Naive B cell (primary cell): ENCODE measurements at regions not wholly inside any gene's neighbourhood (a gene's known extent, or its start where the extent isn't known, plus 50 kb on each side); places are given as distances from the start of the nearest gene placed in this dataset.

Experiments
- ATAC-seq, 2 donors: fragments of 150-1000 bp; cut with Tn5 transposase; 2 replicates each; pipeline ENCODE4 v1.10.0; 2021; ENCODE audit warnings: low read depth in 2 of 2, mild to moderate bottlenecking in 2 of 2, moderate library complexity in 2 of 2
- DNase-seq: peaks from one replicate; pipeline ENCODE4 v3.0.0; 2022
- H3K27ac Mint-ChIP-seq, 6 donors: one replicate each; pipeline ENCODE4 v1.8.0; 2020 to 2022; ENCODE audit warnings: mild to moderate bottlenecking in 6 of 6, mixed read lengths in 6 of 6, moderate library complexity in 5 of 6, inconsistent platforms in 2 of 6
- H3K27me3 Mint-ChIP-seq, 3 donors: one replicate each; pipeline ENCODE4 v1.8.0; 2021 to 2022; ENCODE audit warnings: mixed read lengths in 3 of 3, mild to moderate bottlenecking in 1 of 3
- H3K36me3 Mint-ChIP-seq, 2 donors: one replicate each; pipeline ENCODE4 v1.8.0; 2020 to 2022; ENCODE audit warnings: mixed read lengths in 2 of 2, inconsistent platforms in 1 of 2, mild to moderate bottlenecking in 1 of 2
- H3K4me1 Mint-ChIP-seq, 3 donors: one replicate each; pipeline ENCODE4 v1.8.0; 2020 to 2022; ENCODE audit warnings: mixed read lengths in 3 of 3, inconsistent platforms in 1 of 3, mild to moderate bottlenecking in 1 of 3, moderate library complexity in 1 of 3
- H3K4me3 Mint-ChIP-seq, 8 donors: one replicate each; pipeline ENCODE4 v1.8.0; 2020 to 2022; ENCODE audit warnings: mild to moderate bottlenecking in 8 of 8, mixed read lengths in 8 of 8, moderate library complexity in 8 of 8, inconsistent platforms in 2 of 8
- H3K9me3 Mint-ChIP-seq, 7 donors: one replicate each; pipeline ENCODE4 v1.8.0; 2020 to 2022; ENCODE audit warnings: mixed read lengths in 7 of 7, mild to moderate bottlenecking in 5 of 7, inconsistent platforms in 2 of 7, moderate library complexity in 1 of 7

- H3K4me3 Mint-ChIP-seq, result no peak overlapping the region
- no peaks in the 10 kb centered on the region for H3K27me3 Mint-ChIP-seq
- no peaks in the 10 kb centered on the region for H3K4me1 Mint-ChIP-seq
- ATAC-seq (no peak), DNase-seq (no peak)
- H3K27ac Mint-ChIP-seq, result no peak overlapping the region
- no peaks in the 10 kb centered on the region for H3K36me3 Mint-ChIP-seq
- peaks cover 0 to 20% (median 14%) of the 10 kb centered on the region in 7 donors for H3K9me3 Mint-ChIP-seq
Measured at GRCh38 chr5:167678481-167678880, 613.0 kb upstream of the WWC1 start.

- no peaks in the 10 kb centered on the region for H3K27me3 Mint-ChIP-seq
- no peak overlapping the region for H3K27ac Mint-ChIP-seq
- no peaks in the 10 kb centered on the region for H3K36me3 Mint-ChIP-seq
- H3K4me3 Mint-ChIP-seq, result no peak overlapping the region
- no peaks in the 10 kb centered on the region for H3K4me1 Mint-ChIP-seq
- H3K9me3 Mint-ChIP-seq, result peaks cover 0 to 27% (median 10%) of the 10 kb centered on the region in 7 donors
- no peak for DNase-seq
- no peak for ATAC-seq
Measured at GRCh38 chr5:167684251-167684650, 607.2 kb upstream of the WWC1 start.

- Mint-ChIP-seq H3K27me3 (no peaks in the 10 kb centered on the region), H3K9me3 (peaks cover 0 to 11% (median 4%) of the 10 kb centered on the region in 7 donors), H3K4me1 (no peaks in the 10 kb centered on the region), H3K27ac (no peak overlapping the region), H3K36me3 (no peaks in the 10 kb centered on the region), H3K4me3 (no peak overlapping the region)
- DNase-seq (no peak), ATAC-seq (no peak)
Measured at GRCh38 chr5:167688341-167689130, 602.9 kb upstream of the WWC1 start.

GRCh38 chr5:167694325-167695147 lies 596.9 kb upstream of the WWC1 start:
- Mint-ChIP-seq H3K27me3 (no peaks in the 10 kb centered on the region), H3K4me3 (no peak overlapping the region), H3K4me1 (no peaks in the 10 kb centered on the region), H3K9me3 (peaks cover 0 to 10% (median 5%) of the 10 kb centered on the region in 7 donors), H3K27ac (no peak overlapping the region), H3K36me3 (no peaks in the 10 kb centered on the region)
- ATAC-seq (no peak), DNase-seq (no peak)

- Mint-ChIP-seq H3K9me3 (peaks cover 0 to 8% (median 5%) of the 10 kb centered on the region in 7 donors), H3K4me3 (no peak overlapping the region), H3K27me3 (no peaks in the 10 kb centered on the region), H3K36me3 (no peaks in the 10 kb centered on the region), H3K4me1 (no peaks in the 10 kb centered on the region), H3K27ac (no peak overlapping the region)
- no peak for ATAC-seq
- DNase-seq, result no peak
Measured at GRCh38 chr5:167696558-167697314, 594.7 kb upstream of the WWC1 start.

GRCh38 chr5:167699432-167699831 lies 592.0 kb upstream of the WWC1 start:
- ATAC-seq (no peak), DNase-seq (no peak)
- Mint-ChIP-seq H3K4me1 (no peaks in the 10 kb centered on the region), H3K9me3 (peaks cover 0 to 9% (median 5%) of the 10 kb centered on the region in 7 donors), H3K27me3 (no peaks in the 10 kb centered on the region), H3K4me3 (no peak overlapping the region), H3K27ac (no peak overlapping the region), H3K36me3 (no peaks in the 10 kb centered on the region)

- Mint-ChIP-seq H3K36me3 (no peaks in the 10 kb centered on the region), H3K27me3 (no peaks in the 10 kb centered on the region), H3K9me3 (peaks cover 0 to 9% (median 3%) of the 10 kb centered on the region in 7 donors), H3K4me3 (no peak overlapping the region), H3K4me1 (no peaks in the 10 kb centered on the region), H3K27ac (no peak overlapping the region)
- DNase-seq (no peak), ATAC-seq (no peak)
Measured at GRCh38 chr5:167701051-167701450, 590.4 kb upstream of the WWC1 start.

- Mint-ChIP-seq H3K36me3 (no peaks in the 10 kb centered on the region), H3K27me3 (no peaks in the 10 kb centered on the region), H3K27ac (no peak overlapping the region), H3K9me3 (peaks cover 0 to 7% (median 3%) of the 10 kb centered on the region in 7 donors), H3K4me3 (no peak overlapping the region), H3K4me1 (no peaks in the 10 kb centered on the region)
- no peak for ATAC-seq
- DNase-seq, result no peak
Measured at GRCh38 chr5:167702014-167702413, 589.4 kb upstream of the WWC1 start.

GRCh38 chr5:167708449-167708848 lies 583.0 kb upstream of the WWC1 start:
- Mint-ChIP-seq H3K36me3 (no peaks in the 10 kb centered on the region), H3K27me3 (no peaks in the 10 kb centered on the region), H3K27ac (no peak overlapping the region), H3K4me3 (no peak overlapping the region), H3K4me1 (no peaks in the 10 kb centered on the region), H3K9me3 (peaks cover 0 to 8% (median 0%) of the 10 kb centered on the region in 7 donors)
- no peak for ATAC-seq
- no peak for DNase-seq

- Mint-ChIP-seq H3K27ac (no peak overlapping the region), H3K4me3 (no peak overlapping the region), H3K9me3 (peaks cover 0 to 8% (median 0%) of the 10 kb centered on the region in 7 donors), H3K4me1 (no peaks in the 10 kb centered on the region), H3K27me3 (no peaks in the 10 kb centered on the region), H3K36me3 (no peaks in the 10 kb centered on the region)
- ATAC-seq (no peak), DNase-seq (no peak)
Measured at GRCh38 chr5:167709625-167710024, 581.8 kb upstream of the WWC1 start.

GRCh38 chr5:167710444-167711073 lies 580.9 kb upstream of the WWC1 start:
- no peaks in the 10 kb centered on the region for H3K36me3 Mint-ChIP-seq
- DNase-seq (no peak), ATAC-seq (no peak)
- H3K9me3 Mint-ChIP-seq, result peaks cover 0 to 8% (median 1%) of the 10 kb centered on the region in 7 donors
- H3K27me3 Mint-ChIP-seq, result no peaks in the 10 kb centered on the region
- H3K27ac Mint-ChIP-seq, result no peak overlapping the region
- H3K4me1 Mint-ChIP-seq, result no peaks in the 10 kb centered on the region
- H3K4me3 Mint-ChIP-seq, result no peak overlapping the region

- ATAC-seq (no peak), DNase-seq (no peak)
- H3K27ac Mint-ChIP-seq, result no peak overlapping the region
- H3K4me1 Mint-ChIP-seq, result no peaks in the 10 kb centered on the region
- H3K9me3 Mint-ChIP-seq, result peaks cover 0 to 4% (median 1%) of the 10 kb centered on the region in 7 donors
- no peaks in the 10 kb centered on the region for H3K27me3 Mint-ChIP-seq
- no peaks in the 10 kb centered on the region for H3K36me3 Mint-ChIP-seq
- H3K4me3 Mint-ChIP-seq, result no peak overlapping the region
Measured at GRCh38 chr5:167712986-167713585, 578.4 kb upstream of the WWC1 start.

- no peak for ATAC-seq
- H3K4me1 Mint-ChIP-seq, result no peaks in the 10 kb centered on the region
- no peak for DNase-seq
- H3K4me3 Mint-ChIP-seq, result no peak overlapping the region
- H3K9me3 Mint-ChIP-seq, result peaks cover 0 to 4% (median 1%) of the 10 kb centered on the region in 7 donors
- no peak overlapping the region for H3K27ac Mint-ChIP-seq
- H3K27me3 Mint-ChIP-seq, result no peaks in the 10 kb centered on the region
- H3K36me3 Mint-ChIP-seq, result no peaks in the 10 kb centered on the region
Measured at GRCh38 chr5:167713896-167714295, 577.5 kb upstream of the WWC1 start.
